Parathyroid adenoma (tissue), 2 donors: ENCODE measurements at regions not wholly inside any gene's neighbourhood (a gene's known extent, or its start where the extent isn't known, plus 50 kb on each side); places are given as distances from the start of the nearest gene placed in this dataset.

Experiments used
- H2AFZ ChIP-seq: fragments of 300-600 bp; sonication (generic); one replicate; pipeline ENCODE4 v1.7.0; 2017; ENCODE audit warnings: antibody characterized with exemption, mild to moderate bottlenecking
- H3K27ac ChIP-seq: fragments of 300-600 bp; sonication (generic); one replicate; pipeline ENCODE4 v1.7.0; 2017
- H3K27me3 ChIP-seq: fragments of 300-600 bp; sonication (generic); one replicate; pipeline ENCODE4 v1.7.0; 2017; ENCODE audit warnings: low read length; ENCODE audit not compliant: control insufficient read depth, insufficient read depth
- H3K36me3 ChIP-seq: fragments of 300-600 bp; sonication (generic); one replicate; pipeline ENCODE4 v1.7.0; 2017; ENCODE audit warnings: low read length; ENCODE audit not compliant: control insufficient read depth, insufficient read depth
- H3K4me1 ChIP-seq: fragments of 300-600 bp; sonication (generic); one replicate; pipeline ENCODE4 v1.7.0; 2017; ENCODE audit warnings: control low read depth
- H3K4me2 ChIP-seq: fragments of 300-600 bp; sonication (generic); one replicate; pipeline ENCODE4 v1.7.0; 2017; ENCODE audit warnings: low read length
- H3K4me3 ChIP-seq: fragments of 300-600 bp; sonication (generic); one replicate; pipeline ENCODE4 v1.7.0; 2017; ENCODE audit warnings: low read depth, low read length
- H3K79me2 ChIP-seq: fragments of 300-600 bp; sonication (generic); one replicate; pipeline ENCODE4 v1.7.0; 2017; ENCODE audit warnings: control low read depth
- H3K9ac ChIP-seq: fragments of 300-600 bp; sonication (generic); one replicate; pipeline ENCODE4 v1.7.0; 2017; ENCODE audit warnings: mild to moderate bottlenecking
- H3K9me3 ChIP-seq: fragments of 300-600 bp; sonication (generic); one replicate; pipeline ENCODE4 v1.7.0; 2017; ENCODE audit warnings: low read length; ENCODE audit not compliant: control insufficient read depth
- TF ChIP-seq, protein P1 (sequence below): fragments of 300-600 bp; sonication (generic); IDR thresholded peaks from one replicate; pipeline ENCODE4 v1.7.0; 2017; ENCODE audit warnings: antibody characterized with exemption, mild to moderate bottlenecking
- donor health status: primary hyperparathyroidism.

DNA sequence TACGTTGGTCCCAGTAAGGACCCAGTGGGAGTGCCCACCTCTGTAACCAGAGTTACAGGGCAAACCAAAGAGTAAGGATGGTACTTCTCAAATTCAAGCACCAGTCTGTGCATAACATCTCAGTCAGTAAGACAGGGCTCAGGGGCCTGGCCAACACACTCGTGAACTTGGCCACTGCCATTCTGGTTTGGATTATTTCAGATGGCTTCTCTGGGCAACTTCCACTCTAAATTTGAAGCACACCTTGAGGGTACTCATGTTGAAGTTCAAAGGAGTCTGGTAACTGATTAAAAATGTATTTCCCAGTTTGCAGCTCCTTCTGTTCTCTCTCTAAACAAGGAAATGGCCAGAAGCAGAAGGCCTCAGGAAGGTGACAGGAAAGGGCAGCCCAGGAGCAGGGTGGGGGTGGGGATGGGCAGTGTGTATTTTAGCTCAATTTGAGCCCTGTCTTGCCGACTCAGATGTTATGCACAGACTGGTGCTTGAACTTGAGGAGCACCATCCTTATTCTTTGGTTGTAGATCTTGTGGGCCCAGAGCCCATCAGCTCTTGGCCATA is 107.3 kb upstream of the GLI3 start:
- Histone ChIP-seq H3K9ac (no peak overlapping the region), H3K4me2 (no peak overlapping the region), H3K4me3 (no peak overlapping the region), H3K36me3 (no peaks in the 10 kb centered on the region), H3K27me3 (no peaks in the 10 kb centered on the region), H3K4me1 (no peaks in the 10 kb centered on the region), H3K79me2 (no peaks in the 10 kb centered on the region), H2AFZ (no peak overlapping the region), H3K27ac (no peak overlapping the region), H3K9me3 (no peaks in the 10 kb centered on the region)
- TF ChIP-seq, protein P1, sequence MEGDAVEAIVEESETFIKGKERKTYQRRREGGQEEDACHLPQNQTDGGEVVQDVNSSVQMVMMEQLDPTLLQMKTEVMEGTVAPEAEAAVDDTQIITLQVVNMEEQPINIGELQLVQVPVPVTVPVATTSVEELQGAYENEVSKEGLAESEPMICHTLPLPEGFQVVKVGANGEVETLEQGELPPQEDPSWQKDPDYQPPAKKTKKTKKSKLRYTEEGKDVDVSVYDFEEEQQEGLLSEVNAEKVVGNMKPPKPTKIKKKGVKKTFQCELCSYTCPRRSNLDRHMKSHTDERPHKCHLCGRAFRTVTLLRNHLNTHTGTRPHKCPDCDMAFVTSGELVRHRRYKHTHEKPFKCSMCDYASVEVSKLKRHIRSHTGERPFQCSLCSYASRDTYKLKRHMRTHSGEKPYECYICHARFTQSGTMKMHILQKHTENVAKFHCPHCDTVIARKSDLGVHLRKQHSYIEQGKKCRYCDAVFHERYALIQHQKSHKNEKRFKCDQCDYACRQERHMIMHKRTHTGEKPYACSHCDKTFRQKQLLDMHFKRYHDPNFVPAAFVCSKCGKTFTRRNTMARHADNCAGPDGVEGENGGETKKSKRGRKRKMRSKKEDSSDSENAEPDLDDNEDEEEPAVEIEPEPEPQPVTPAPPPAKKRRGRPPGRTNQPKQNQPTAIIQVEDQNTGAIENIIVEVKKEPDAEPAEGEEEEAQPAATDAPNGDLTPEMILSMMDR: no peak

GRCh38 chr7:42342381-42342780 is 105.4 kb upstream of the GLI3 start:
- TF ChIP-seq, protein P1: no peak
- Histone ChIP-seq H3K9ac (no peak overlapping the region), H3K4me2 (no peak overlapping the region)

GRCh38 chr7:42340436-42340835 is 103.4 kb upstream of the GLI3 start:
- H3K9me3 ChIP-seq: no peaks in the 10 kb centered on the region
- H3K4me2 ChIP-seq: no peak overlapping the region
- H3K9ac ChIP-seq: no peak overlapping the region
- no peak overlapping the region for H3K27ac ChIP-seq
- no peak overlapping the region for H3K4me3 ChIP-seq
- TF ChIP-seq, protein P1: no peak
- H3K79me2 ChIP-seq: no peaks in the 10 kb centered on the region
- no peaks in the 10 kb centered on the region for H3K36me3 ChIP-seq
- no peaks in the 10 kb centered on the region for H3K27me3 ChIP-seq
- no peaks in the 10 kb centered on the region for H3K4me1 ChIP-seq
- no peak overlapping the region for H2AFZ ChIP-seq

More at GRCh38 chr7:42342381-42342780, 105.4 kb upstream of the GLI3 start:
- H3K79me2 ChIP-seq: no peaks in the 10 kb centered on the region
- H3K4me1 ChIP-seq: no peaks in the 10 kb centered on the region
- H3K27me3 ChIP-seq: no peaks in the 10 kb centered on the region
- no peak overlapping the region for H2AFZ ChIP-seq
- no peak overlapping the region for H3K27ac ChIP-seq
- H3K9me3 ChIP-seq: no peaks in the 10 kb centered on the region
- no peak overlapping the region for H3K4me3 ChIP-seq
- H3K36me3 ChIP-seq: no peaks in the 10 kb centered on the region

DNA sequence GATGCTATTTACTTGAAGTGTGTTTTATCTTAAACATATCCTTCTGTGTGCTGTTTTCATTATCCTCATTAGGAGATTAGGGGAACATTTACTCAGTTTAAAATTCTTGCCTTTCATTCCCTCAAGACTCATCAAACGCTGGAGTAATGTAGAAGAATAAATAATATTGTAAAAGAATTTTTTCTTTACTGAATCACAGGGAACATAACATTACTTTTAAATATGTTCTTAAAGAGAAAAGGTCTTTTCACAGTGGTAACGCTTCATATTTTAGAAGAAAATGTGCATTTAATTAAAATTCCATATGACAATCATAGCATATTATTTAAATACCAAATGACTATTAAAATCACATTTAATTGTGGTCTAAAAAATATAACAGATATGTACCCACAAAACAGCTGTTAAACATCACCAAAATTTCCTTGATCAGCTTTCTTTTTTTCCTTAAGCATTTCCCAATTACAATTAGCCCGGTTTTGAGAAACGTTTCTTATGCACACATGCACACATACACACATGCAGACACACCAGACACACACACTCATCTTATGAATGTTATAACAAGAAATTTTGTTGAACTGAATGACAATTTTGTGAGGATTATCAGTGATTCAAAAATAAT is 102.0 kb upstream of the GLI3 start:
- Histone ChIP-seq H3K36me3 (no peaks in the 10 kb centered on the region), H3K9ac (no peak overlapping the region), H3K4me3 (no peak overlapping the region), H3K4me2 (no peak overlapping the region), H3K9me3 (no peaks in the 10 kb centered on the region), H2AFZ (no peak overlapping the region), H3K79me2 (no peaks in the 10 kb centered on the region), H3K27me3 (no peaks in the 10 kb centered on the region), H3K27ac (no peak overlapping the region), H3K4me1 (no peaks in the 10 kb centered on the region)
- TF ChIP-seq, protein P1: no peak
